Stimulated activated CD4-positive, alpha-beta T cell treated with anti-CD3 and anti-CD28 coated beads, TNF-alpha, amount 100 ng/mL, for 24 hours (primary cell): ENCODE measurements at regions not wholly inside any gene's neighbourhood (a gene's known extent, or its start where the extent isn't known, plus 50 kb on each side); places are given as distances from the start of the nearest gene placed in this dataset.

Experiments
- DNase-seq, 3 experiments: peaks; one replicate each; pipeline ENCODE4 v3.0.0-alpha.2; 2020; ENCODE audit warnings: low read depth in 3 of 3

DNA sequence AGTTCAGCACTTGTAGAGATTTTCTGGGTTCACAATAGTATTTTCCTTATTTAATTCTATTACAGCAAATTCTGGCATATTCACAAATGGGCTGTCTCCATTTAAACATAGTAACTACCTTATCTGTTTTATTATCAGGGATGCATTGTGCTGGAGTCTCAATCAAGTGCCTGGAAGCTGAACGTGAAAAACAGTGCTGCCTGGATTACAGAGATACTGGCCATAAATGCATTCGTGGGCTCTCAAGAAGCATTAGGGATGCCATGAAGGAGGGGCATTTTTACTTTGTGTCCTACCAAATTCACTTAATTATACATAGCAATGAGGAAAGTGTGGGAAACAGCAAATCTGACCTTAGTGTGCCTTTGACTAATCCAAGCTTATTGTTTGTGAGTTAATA, 184.6 kb downstream of the ABCC12 start:
- DNase-seq: no peak

DNA sequence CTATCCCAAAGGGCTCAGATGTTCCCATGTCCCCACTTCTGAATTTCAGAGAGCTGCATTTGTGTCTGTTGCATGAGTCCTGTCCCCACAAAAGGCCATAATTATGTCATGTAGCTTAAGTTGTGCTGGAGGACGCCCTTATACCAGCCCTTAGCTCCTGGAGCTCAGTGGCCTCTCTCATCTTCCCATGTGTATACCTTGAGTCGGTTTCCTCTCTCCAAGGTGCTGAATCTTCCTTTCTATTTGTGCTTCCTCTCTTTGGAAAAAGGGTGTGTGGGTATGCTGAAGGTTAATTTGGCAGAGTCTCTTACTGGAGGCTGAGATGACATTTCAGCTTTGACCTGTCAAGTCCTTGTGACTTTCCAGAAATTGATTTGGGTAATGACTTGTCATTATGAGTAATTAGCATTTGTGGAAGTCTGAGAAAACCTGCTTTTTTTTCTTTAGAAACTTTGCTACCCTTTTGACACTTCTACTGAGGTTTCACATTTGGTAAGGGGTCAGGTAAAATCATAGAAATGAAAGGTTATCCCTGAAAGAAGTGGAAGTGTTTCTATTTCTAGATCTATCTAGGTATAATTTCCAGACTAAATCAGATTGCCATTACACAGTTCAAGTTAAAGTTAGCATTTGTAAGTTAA, 185.4 kb downstream of the ABCC12 start:
- DNase-seq: no peak

DNA sequence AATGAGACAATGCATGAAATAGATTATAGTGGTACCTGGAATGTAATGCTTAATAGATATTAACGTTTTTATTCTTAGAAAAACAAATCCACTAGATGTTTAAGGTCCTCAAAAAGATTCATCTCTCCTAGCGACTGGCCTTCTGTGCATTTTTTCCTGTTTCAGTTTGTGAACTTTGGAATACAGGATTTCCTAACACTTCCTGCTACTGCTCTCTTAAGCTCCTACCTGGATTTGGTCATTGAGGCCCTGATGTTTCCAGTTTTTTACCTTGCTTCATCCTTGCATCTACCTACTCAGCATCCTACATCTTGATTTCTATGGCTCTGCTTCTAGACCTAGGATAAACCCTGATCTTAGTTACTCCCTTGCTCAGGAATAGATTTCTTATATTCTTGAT, 188.4 kb downstream of the ABCC12 start:
- DNase-seq: no peak

GRCh38 chr16:47966325-47966724, 189.5 kb downstream of the ABCC12 start:
- DNase-seq: no peak

DNA sequence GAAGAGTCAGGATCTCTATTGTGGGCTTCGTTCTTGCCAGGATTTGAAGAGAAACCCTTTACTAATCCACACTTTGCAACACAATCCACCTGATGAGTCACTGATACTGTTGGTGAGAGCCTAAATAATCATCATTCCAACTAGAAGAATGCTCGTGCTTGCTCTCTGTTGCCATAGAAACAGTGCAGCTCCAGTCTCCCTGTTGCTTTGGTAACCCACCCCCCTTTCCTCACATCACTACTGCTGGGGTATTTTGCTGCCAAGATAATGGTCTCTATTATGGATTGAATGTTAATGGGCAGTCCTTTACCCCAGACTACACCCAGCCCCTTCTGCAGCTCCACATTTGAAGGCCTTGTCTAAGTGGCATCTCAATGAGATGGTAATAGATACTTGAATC, 190.4 kb downstream of the ABCC12 start:
- no peak for DNase-seq

GRCh38 chr16:47958726-47959125, 197.1 kb downstream of the ABCC12 start:
- DNase-seq: no peak

DNA sequence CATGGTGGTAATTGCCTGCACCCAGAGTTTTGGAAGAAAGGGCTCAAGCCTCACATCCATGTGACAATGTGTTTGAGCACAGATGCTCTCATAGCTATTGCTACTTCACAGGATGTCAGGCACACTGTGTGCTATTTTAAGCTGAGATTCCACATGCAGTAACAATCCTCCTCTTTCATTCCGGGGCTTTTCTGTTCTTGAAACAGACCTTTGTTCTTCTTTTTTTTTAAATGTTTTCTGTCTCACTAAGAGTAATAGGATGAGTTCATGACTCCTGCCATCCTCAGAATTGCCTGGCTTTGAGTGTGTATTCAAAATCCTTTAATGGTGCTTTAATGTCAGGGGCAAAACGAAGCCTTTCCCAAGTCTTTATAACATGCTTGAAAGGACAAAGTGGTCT, 198.9 kb downstream of the ABCC12 start:
- DNase-seq: no peak

DNA sequence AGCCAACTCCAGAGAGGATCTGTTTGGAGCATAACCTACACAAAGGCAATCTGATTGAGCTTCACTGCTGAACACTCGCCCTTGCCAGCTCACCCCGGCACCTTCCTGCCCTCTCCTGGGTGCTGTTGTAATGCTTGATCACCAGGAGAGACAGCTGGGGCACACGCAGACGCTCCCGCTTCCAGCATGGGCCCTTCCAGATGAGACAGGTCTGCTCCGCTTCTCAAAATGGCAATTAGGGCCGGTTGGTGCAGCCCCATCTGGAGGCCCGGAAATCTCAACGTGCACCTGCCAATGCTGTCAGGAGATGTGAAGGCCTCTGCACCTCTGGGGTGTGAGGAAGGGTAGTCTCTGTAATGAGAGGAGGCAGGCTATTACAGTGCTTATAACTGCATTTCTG, 206.1 kb downstream of the ABCC12 start:
- no peak for DNase-seq

- DNase-seq: no peak
These were observed 206.5 kb downstream of the ABCC12 start for GRCh38 chr16:47949276-47949675.

- no peak for DNase-seq
These were observed 208.1 kb downstream of the ABCC12 start for GRCh38 chr16:47947723-47948122.

- no peak for DNase-seq
These were observed 209.7 kb downstream of the ABCC12 start for GRCh38 chr16:47946092-47946491.

GRCh38 chr16:47944589-47944988, 211.2 kb downstream of the ABCC12 start:
- DNase-seq: no peak

- no peak for DNase-seq
These were observed 212.6 kb downstream of the ABCC12 start for GRCh38 chr16:47943235-47943634.

- no peak for DNase-seq
These were observed 215.3 kb downstream of the ABCC12 start for GRCh38 chr16:47940466-47940865.

DNA sequence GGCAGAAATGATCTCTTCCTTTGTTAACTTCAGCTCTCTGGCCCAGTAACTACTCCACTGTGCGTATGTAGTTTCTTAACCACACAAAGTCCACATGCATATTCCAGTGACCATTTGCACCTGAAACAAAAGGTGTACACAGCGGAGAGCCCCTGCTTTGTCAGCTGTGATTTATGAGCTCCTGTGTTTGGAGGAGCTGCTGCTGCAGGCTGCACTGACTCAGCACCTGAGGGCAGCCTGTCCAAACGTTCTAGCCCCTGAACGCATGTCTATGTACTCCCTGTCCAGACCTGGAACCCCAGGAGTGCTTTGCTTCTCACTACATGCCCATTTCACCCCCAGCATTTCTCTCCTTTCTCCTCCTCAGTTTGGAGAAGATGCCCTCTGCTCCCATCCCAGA, 216.1 kb downstream of the ABCC12 start:
- DNase-seq: no peak

GRCh38 chr16:47938272-47938671, 217.5 kb downstream of the ABCC12 start:
- DNase-seq: no peak

DNA sequence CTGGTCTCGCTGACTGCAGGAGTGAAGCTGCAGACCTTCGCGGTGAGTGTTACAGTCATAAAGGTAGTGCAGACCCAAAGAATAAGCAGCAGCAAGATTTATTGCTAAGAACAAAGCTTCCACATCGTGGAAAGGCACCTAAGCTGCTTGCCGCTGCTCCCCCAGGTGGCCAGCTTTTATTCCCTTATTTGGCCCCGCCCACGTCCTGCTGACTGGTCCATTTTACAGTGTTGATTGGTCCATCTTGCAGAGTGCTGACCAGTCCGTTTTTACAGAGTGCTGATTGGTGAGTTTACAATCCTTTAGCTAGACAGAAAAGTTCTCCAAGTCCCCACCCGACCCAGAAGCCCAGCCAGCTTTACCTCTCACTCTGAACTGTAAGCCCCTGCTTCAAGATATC, 227.8 kb downstream of the ABCC12 start:
- no peak for DNase-seq

- DNase-seq: no peak
These were observed 228.5 kb downstream of the ABCC12 start for GRCh38 chr16:47927330-47927729.

GRCh38 chr16:47925811-47926460, 229.9 kb downstream of the ABCC12 start:
- no peak for DNase-seq

GRCh38 chr16:47924950-47925349, 230.8 kb downstream of the ABCC12 start:
- no peak for DNase-seq

GRCh38 chr16:47921535-47921934, 234.3 kb downstream of the ABCC12 start:
- no peak for DNase-seq

DNA sequence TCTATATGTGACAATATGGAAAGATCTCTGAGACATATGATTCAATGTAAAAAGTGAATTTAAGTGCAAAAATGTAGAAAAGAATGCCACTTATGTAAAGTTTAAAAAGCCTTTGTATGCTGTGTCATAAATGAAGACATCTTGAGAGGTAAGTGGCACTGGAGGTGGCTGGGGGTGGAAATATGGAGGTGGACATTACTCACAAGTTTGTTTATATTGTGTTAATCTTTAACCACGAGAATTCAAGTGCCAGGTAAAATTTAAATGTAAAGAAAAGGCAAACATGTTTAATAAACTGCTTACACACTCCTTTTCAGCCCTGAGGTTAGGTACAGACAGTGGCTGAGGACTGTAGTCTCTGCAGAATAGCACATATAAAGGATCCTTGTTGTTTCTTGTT, 235.1 kb downstream of the ABCC12 start:
- no peak for DNase-seq

GRCh38 chr16:47917118-47917517, 238.7 kb downstream of the ABCC12 start:
- DNase-seq: no peak

GRCh38 chr16:47916266-47916665, 239.5 kb downstream of the ABCC12 start:
- no peak for DNase-seq
